HepG2 (cell line): ENCODE measurements at regions not wholly inside any gene's neighbourhood (a gene's known extent, or its start where the extent isn't known, plus 50 kb on each side); places are given as distances from the start of the nearest gene placed in this dataset.

Experiments used
- ATAC-seq: fragments of 200-7000 bp; cut with Tn5 transposase; 3 replicates; pipeline ENCODE4 v1.9.1; 2020; ENCODE audit warnings: mild to moderate bottlenecking, moderate library complexity
- BruUV-seq: library from RNA; stranded (reverse); fragments of 400-500 nt; replicated peaks from 2 replicates; lab custom pipeline; 2021; lab: Mats Ljungman, UMichigan
- CTCF ChIA-PET: fragments of 300-600 bp; formaldehyde crosslinking; extraction: SDS; loops from one replicate; lab custom pipeline; 2021; ENCODE audit warnings: low total read pairs, inconsistent platforms, low intra/inter-chr PET ratio; lab: Yijun Ruan, JAX
- POLR2A ChIA-PET: fragments of 350-600 bp; sonication (Branson Sonifier 250); formaldehyde crosslinking; loops from one replicate; lab custom pipeline; 2020; ENCODE audit warnings: antibody characterized with exemption, inconsistent platforms; lab: Yijun Ruan, JAX
- DNase-seq: peaks from one replicate; pipeline ENCODE4 v3.0.0-alpha.2; 2015; ENCODE audit warnings: low spot score
- FAIRE-seq: peaks from 3 replicates; lab custom pipeline; 2011; peaks lifted over from hg19 to GRCh38; lab: Jason Lieb, UNC
- H2AFZ ChIP-seq: one replicate; pipeline ENCODE4 v1.6.1; 2011; ENCODE audit warnings: low read length, inconsistent platforms
- H3K27ac ChIP-seq: fragments of 300-600 bp; 3 replicates; pipeline ENCODE4 v1.8.0; 2011; ENCODE audit warnings: mixed run types, mild to moderate bottlenecking, mixed read lengths, low read length, inconsistent platforms; ENCODE audit not compliant: insufficient read depth; ENCODE audit errors: extremely low read length
- H3K27me3 ChIP-seq, 2 experiments: fragments of 200-600 bp in 1 of 2; 2 replicates in 1 of 2; 3 replicates in 1 of 2; pipeline versions ENCODE4 v1.6.0 to v1.8.0; 2011; ENCODE audit warnings: low read length in 2 of 2, mild to moderate bottlenecking in 2 of 2, moderate library complexity in 2 of 2, inconsistent platforms in 1 of 2; ENCODE audit not compliant: insufficient read depth in 2 of 2, control insufficient read depth in 1 of 2
- H3K36me3 ChIP-seq, 2 experiments: fragments of 200-600 bp in 1 of 2; replicated peaks in 1 of 2; 2 replicates in 1 of 2; 3 replicates in 1 of 2; pipeline versions ENCODE4 v1.5.1 to v1.8.0; 2011; ENCODE audit warnings: low read length in 2 of 2, inconsistent platforms in 1 of 2; ENCODE audit not compliant: insufficient read depth in 2 of 2, control insufficient read depth in 1 of 2
- H3K4me1 ChIP-seq: 2 replicates; pipeline ENCODE4 v1.5.1; 2012; ENCODE audit warnings: low read length, inconsistent platforms; ENCODE audit not compliant: insufficient read depth
- H3K4me2 ChIP-seq: 2 replicates; pipeline ENCODE4 v1.6.0; 2011; ENCODE audit warnings: low read depth, low read length, inconsistent platforms
- H3K4me3 ChIP-seq, 3 experiments: fragments of 200-600 bp in 1 of 3; sonication (generic), shearing (Covaris generic) in 1 of 3; replicated peaks in 1 of 3; 2 replicates each; pipeline ENCODE4 v1.5.1; 2011 to 2016; ENCODE audit warnings: low read length in 3 of 3, inconsistent platforms in 2 of 3, low read depth in 2 of 3, mild to moderate bottlenecking in 2 of 3, control low read depth in 1 of 3, mixed read lengths in 1 of 3; ENCODE audit not compliant: insufficient read depth in 1 of 3
- H3K79me2 ChIP-seq: one replicate; pipeline ENCODE4 v1.6.1; 2011; ENCODE audit warnings: low read length, inconsistent platforms; ENCODE audit not compliant: insufficient read depth
- H3K9ac ChIP-seq: 2 replicates; pipeline ENCODE4 v1.6.0; 2011; ENCODE audit warnings: mild to moderate bottlenecking, low read depth, low read length, inconsistent platforms; ENCODE audit not compliant: insufficient read depth
- H3K9me3 ChIP-seq: 2 replicates; pipeline ENCODE4 v1.5.1; 2012; ENCODE audit warnings: mild to moderate bottlenecking, low read length
- H4K20me1 ChIP-seq: 2 replicates; pipeline ENCODE4 v1.6.0; 2011; ENCODE audit warnings: inconsistent platforms, mild to moderate bottlenecking, low read length, moderate library complexity; ENCODE audit not compliant: insufficient read depth
- MBD4 ChIP-seq: IDR thresholded peaks from 2 replicates; pipeline ENCODE4 v1.6.1; 2012; ENCODE audit warnings: low read length, inconsistent platforms, borderline replicate concordance
- MTA1 ChIP-seq: sonication (generic); formaldehyde crosslinking; IDR thresholded peaks from 2 replicates; pipeline ENCODE4 v1.4.0; 2020; ENCODE audit warnings: missing genetic modification reagents, mild to moderate bottlenecking, borderline replicate concordance
- MZF1 ChIP-seq: sonication (generic); formaldehyde crosslinking; IDR thresholded peaks from 2 replicates; pipeline ENCODE4 v1.8.1; 2023; ENCODE audit warnings: mild to moderate bottlenecking, missing genetic modification reagents, borderline replicate concordance
- NR2C2 ChIP-seq: sonication (generic); formaldehyde crosslinking; IDR thresholded peaks from 2 replicates; pipeline ENCODE4 v1.4.0; 2020; ENCODE audit warnings: missing genetic modification reagents, mild to moderate bottlenecking, moderate library complexity, borderline replicate concordance
- TP53 ChIP-seq: sonication (generic); formaldehyde crosslinking; conservative IDR thresholded peaks from 2 replicates; pipeline ENCODE4 v1.4.0; 2020; ENCODE audit warnings: missing genetic modification reagents
- ZNF570 ChIP-seq: sonication (generic); formaldehyde crosslinking; IDR thresholded peaks from 2 replicates; pipeline ENCODE4 v1.4.0; 2020; ENCODE audit warnings: mild to moderate bottlenecking, missing genetic modification reagents, borderline replicate concordance
- ZNF576 ChIP-seq: sonication (generic); formaldehyde crosslinking; IDR thresholded peaks from 2 replicates; pipeline ENCODE4 v1.4.0; 2020; ENCODE audit warnings: mild to moderate bottlenecking, missing genetic modification reagents
- ZNF879 ChIP-seq: sonication (generic); formaldehyde crosslinking; IDR thresholded peaks from 2 replicates; pipeline ENCODE4 v1.8.1; 2023; ENCODE audit warnings: missing genetic modification reagents
- ZNF891 ChIP-seq: sonication (generic); formaldehyde crosslinking; IDR thresholded peaks from 2 replicates; pipeline ENCODE4 v1.5.0; 2020; ENCODE audit warnings: mild to moderate bottlenecking, missing genetic modification reagents
- WGBS: methylation state at CpG from one replicate; pipeline ENCODE4 v1.1.6; 2017; ENCODE audit warnings: low lambda C conversion rate; 5-methylcytosine and 5-hydroxymethylcytosine counted together
- in situ Hi-C: cut with HindIII; loops from 2 replicates; pipeline ENCODE4 v1.10.0; 2017; ENCODE audit warnings: low pct_unique_long_range_greater_than_20kb; ENCODE audit not compliant: extremely low pct_ligation_motif_present
- intact Hi-C: fragments of 100-400 bp; cut with micrococcal nuclease; formaldehyde crosslinking; loops from one replicate; pipeline ENCODE4 v1.10.0; 2022; ENCODE audit not compliant: unreplicated experiment
- TF ChIP-seq, protein P1 (sequence below): IDR thresholded peaks from 2 replicates; pipeline ENCODE4 v1.6.1; 2016; ENCODE audit warnings: mild to moderate bottlenecking
- TF ChIP-seq, protein P2 (sequence below): sonication (generic); formaldehyde crosslinking; IDR thresholded peaks from 2 replicates; pipeline ENCODE4 v1.5.0; 2020; ENCODE audit warnings: mild to moderate bottlenecking, missing genetic modification reagents, borderline replicate concordance

DNA sequence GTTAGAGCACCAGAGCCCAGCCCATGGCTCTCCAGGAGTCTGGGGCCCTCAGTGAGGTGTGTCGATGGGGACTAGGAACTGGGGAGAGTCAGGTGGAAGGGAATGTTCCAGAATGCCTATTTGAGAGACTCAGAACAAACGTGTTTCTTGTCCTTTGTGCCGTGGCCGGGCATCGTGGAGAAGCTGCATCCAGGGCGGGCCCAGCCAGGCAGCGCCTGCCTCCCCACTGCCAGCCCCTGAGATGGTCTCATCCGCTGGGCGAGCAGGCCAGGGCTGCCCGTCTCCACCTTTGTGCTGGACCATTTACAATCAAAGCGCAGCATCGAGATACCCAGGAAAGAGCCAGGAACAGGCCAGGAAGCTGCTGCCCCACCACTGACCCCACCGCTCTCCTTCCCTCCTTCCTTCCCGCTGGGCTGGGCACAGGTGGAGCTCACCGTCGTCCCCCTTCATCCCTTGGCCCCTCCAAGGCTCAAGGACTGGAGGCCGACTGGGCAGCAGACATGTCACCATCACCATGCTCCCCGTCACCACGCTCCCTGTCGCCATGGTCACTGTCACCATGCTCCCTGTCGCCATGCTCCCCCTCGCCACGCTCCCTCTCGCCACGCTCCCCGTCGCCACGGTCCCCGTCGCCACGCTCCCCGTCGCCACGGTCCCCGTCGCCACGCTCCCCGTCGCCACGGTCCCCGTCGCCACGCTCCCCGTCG is 71.1 kb upstream of the ADGRA1 start:
- ATAC-seq (no peak), DNase-seq (no peak), FAIRE-seq (no peak)
- peaks cover 3 to 31% of the 10 kb centered on the region in 2 experiments; a peak in 4 of 5 replicates for H3K27me3 ChIP-seq
- H3K9ac ChIP-seq, result no peak overlapping the region
- BruUV-seq, result no TSS peak
- no peaks in the 10 kb centered on the region for H3K9me3 ChIP-seq
- no peaks in the 10 kb centered on the region for H3K79me2 ChIP-seq
- POLR2A ChIA-PET, result no interaction called here
- CTCF ChIA-PET, result no interaction called here
- no peaks in the 10 kb centered on the region for H3K36me3 ChIP-seq
- no peaks in the 10 kb centered on the region for H4K20me1 ChIP-seq
- H3K27ac ChIP-seq, result no peak overlapping the region
- WGBS, result 78% methylated on average over 36 of the region's 45 CpGs
- TF ChIP-seq MTA1, result no peak
- intact Hi-C loops (no loop called here), in situ Hi-C loops (no loop called here)
- H3K4me2 ChIP-seq, result no peak overlapping the region
- H3K4me1 ChIP-seq, result no peaks in the 10 kb centered on the region
- H2AFZ ChIP-seq, result no peak overlapping the region
- no peak overlapping the region for H3K4me3 ChIP-seq

DNA sequence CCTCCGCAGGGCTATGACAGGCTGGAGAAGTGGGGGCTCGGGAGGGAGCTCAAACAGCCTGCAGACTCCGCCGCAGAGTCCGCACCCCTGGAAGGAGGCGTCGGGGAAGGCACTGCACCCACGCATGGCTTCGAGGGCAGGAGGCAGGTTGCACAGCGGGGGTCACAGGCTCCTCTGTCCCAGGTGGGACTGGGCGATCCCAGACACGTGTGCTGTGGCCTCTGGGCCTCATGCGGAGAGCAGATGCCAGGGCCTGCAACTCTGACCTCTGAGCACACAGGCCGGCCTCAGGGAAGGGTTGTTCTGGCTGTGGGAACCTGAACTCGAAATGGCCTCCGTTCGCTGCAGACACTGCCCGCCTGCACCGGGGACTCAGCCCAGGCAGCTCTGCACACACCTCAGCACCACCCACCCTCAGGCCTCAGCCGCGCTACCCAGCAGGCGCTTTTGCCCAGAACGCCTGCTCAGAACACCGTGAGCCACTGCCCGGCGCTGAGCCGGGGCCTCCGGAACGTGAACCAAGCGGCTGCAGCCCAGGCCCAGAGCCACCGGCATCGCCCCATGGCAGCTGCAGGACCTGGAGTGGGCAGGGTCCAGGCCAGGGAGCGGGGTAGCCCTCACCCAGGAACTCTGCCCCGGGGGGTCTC is 71.8 kb upstream of the ADGRA1 start:
- in situ Hi-C loops, result no loop called here
- no peaks in the 10 kb centered on the region for H3K4me1 ChIP-seq
- peaks cover 3 to 25% of the 10 kb centered on the region in 2 experiments; a peak in 4 of 5 replicates for H3K27me3 ChIP-seq
- no peak overlapping the region for H2AFZ ChIP-seq
- ATAC-seq (no peak; the same call in 2 of the 3 replicates), FAIRE-seq (no peak), DNase-seq (no peak)
- H3K9ac ChIP-seq, result no peak overlapping the region
- no peaks in the 10 kb centered on the region for H3K36me3 ChIP-seq
- no peak overlapping the region for H3K4me2 ChIP-seq
- no peaks in the 10 kb centered on the region for H3K79me2 ChIP-seq
- CTCF ChIA-PET, result no interaction called here
- 41% methylated on average over 5 of the region's 34 CpGs for whole genome bisulfite sequencing
- H4K20me1 ChIP-seq, result no peaks in the 10 kb centered on the region
- POLR2A ChIA-PET, result no interaction called here
- H3K27ac ChIP-seq, result no peak overlapping the region
- no peak overlapping the region for H3K4me3 ChIP-seq
- intact Hi-C loops, result no loop called here
- H3K9me3 ChIP-seq, result no peaks in the 10 kb centered on the region
- no TSS peak for BruUV-seq
- no peak for TF ChIP-seq NR2C2 (CRISPR knock-in tag)
- TF ChIP-seq MZF1, result no peak
- TF ChIP-seq, protein P1, sequence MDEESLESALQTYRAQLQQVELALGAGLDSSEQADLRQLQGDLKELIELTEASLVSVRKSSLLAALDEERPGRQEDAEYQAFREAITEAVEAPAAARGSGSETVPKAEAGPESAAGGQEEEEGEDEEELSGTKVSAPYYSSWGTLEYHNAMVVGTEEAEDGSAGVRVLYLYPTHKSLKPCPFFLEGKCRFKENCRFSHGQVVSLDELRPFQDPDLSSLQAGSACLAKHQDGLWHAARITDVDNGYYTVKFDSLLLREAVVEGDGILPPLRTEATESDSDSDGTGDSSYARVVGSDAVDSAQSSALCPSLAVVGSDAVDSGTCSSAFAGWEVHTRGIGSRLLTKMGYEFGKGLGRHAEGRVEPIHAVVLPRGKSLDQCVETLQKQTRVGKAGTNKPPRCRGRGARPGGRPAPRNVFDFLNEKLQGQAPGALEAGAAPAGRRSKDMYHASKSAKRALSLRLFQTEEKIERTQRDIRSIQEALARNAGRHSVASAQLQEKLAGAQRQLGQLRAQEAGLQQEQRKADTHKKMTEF, result no peak
- no peak for TF ChIP-seq ZNF891 (CRISPR knock-in tag)
- no peak for TF ChIP-seq ZNF570
- no peak for TF ChIP-seq TP53 (CRISPR knock-in tag)
- no peak for TF ChIP-seq ZNF879 (CRISPR knock-in tag)
- TF ChIP-seq MBD4, result no peak
- TF ChIP-seq, protein P2, sequence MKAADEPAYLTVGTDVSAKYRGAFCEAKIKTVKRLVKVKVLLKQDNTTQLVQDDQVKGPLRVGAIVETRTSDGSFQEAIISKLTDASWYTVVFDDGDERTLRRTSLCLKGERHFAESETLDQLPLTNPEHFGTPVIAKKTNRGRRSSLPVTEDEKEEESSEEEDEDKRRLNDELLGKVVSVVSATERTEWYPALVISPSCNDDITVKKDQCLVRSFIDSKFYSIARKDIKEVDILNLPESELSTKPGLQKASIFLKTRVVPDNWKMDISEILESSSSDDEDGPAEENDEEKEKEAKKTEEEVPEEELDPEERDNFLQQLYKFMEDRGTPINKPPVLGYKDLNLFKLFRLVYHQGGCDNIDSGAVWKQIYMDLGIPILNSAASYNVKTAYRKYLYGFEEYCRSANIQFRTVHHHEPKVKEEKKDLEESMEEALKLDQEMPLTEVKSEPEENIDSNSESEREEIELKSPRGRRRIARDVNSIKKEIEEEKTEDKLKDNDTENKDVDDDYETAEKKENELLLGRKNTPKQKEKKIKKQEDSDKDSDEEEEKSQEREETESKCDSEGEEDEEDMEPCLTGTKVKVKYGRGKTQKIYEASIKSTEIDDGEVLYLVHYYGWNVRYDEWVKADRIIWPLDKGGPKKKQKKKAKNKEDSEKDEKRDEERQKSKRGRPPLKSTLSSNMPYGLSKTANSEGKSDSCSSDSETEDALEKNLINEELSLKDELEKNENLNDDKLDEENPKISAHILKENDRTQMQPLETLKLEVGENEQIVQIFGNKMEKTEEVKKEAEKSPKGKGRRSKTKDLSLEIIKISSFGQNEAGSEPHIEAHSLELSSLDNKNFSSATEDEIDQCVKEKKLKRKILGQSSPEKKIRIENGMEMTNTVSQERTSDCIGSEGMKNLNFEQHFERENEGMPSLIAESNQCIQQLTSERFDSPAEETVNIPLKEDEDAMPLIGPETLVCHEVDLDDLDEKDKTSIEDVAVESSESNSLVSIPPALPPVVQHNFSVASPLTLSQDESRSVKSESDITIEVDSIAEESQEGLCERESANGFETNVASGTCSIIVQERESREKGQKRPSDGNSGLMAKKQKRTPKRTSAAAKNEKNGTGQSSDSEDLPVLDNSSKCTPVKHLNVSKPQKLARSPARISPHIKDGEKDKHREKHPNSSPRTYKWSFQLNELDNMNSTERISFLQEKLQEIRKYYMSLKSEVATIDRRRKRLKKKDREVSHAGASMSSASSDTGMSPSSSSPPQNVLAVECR, result no peak
- TF ChIP-seq ZNF576 (CRISPR knock-in tag), result no peak
